GM23248 (cell line): ENCODE measurements at regions not wholly inside any gene's neighbourhood (a gene's known extent, or its start where the extent isn't known, plus 50 kb on each side); places are given as distances from the start of the nearest gene placed in this dataset.

Experiments
- EZH2 ChIP-seq: fragments of 200-600 bp; sonication (generic); IDR thresholded peaks from 2 replicates; pipeline ENCODE4 v1.6.1; 2018; ENCODE audit warnings: antibody characterized with exemption, mild to moderate bottlenecking; ENCODE audit not compliant: insufficient read depth, poor library complexity, severe bottlenecking
- EZH2phosphoT487 ChIP-seq: fragments of 200-600 bp; sonication (generic); IDR thresholded peaks from 2 replicates; pipeline ENCODE4 v1.6.1; 2018; ENCODE audit warnings: antibody characterized with exemption, moderate library complexity, mild to moderate bottlenecking, low read depth; ENCODE audit not compliant: insufficient read depth

DNA sequence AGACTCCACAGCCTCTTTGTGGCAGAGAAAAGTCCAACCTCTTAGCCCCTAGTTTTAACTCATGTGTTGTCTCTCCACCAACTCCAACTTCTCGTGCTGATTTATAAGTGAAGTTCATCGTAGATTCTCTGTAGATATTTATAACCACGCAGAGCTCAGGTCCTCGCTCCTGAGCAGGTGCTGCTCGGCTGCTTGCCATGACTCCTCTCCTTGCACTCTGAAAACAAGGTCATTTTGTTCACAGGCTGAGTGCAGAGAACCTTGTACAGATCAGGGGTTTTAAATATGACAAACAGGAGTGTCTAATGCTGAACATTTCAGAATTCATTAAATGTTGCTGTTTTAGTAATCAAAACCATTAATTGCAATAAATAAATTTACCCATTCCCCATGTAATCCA is 330.8 kb upstream of the GYPC start:
- TF ChIP-seq EZH2 = no peak
- no peak for TF ChIP-seq EZH2phosphoT487
